ENCODE measurements at regions not wholly inside any gene's neighbourhood (a gene's known extent, or its start where the extent isn't known, plus 50 kb on each side); places are given as distances from the start of the nearest gene placed in this dataset.

DNA sequence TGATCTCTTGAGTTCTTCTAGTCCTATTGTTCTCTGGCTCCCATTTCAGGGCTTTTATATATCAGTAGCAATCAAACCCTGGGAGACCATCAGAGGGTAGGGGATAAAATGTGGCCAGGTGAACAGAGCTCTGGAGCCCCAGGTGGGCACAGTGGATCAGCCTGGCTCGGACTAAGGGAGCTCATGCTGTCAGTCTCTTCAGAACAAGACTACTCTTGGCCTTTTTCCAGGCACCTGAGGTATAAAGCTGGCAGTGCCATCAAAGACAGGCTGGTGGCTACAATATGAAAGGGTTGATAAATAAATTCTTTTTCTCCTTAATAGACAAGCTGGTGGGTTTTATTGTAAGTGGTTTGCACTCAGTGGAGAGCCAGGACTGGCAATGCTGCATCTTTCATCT is 160.0 kb upstream of the CCL2 start:
- intact Hi-C loops (cut with DNase I): loop anchor here in 1 of 10 donors (10.0 kb wide), 1 partner anchor 60 kb away; no protein-coding TSS in a partner anchor
- H3K9me3 ChIP-seq: no peaks in the 10 kb centered on the region
- H3K27me3 ChIP-seq: peaks cover 0 to 23% (median 3%) of the 10 kb centered on the region in 9 donors
- H3K36me3 ChIP-seq: no peaks in the 10 kb centered on the region
- H3K4me1 ChIP-seq: no peaks in the 10 kb centered on the region
- DNase-seq (no peak), ATAC-seq (no peak)
- no peak for TF ChIP-seq CTCF (IDR thresholded peaks at IDR 0.05)
- TF ChIP-seq POLR2A (IDR thresholded peaks at IDR 0.05): no peak
- WGBS, 4 donors: 38 to 50% (median 41%) methylated on average over 1 of the region's 1 CpG
- H3K4me3 ChIP-seq: no peak overlapping the region
- H3K27ac ChIP-seq: no peak overlapping the region

GRCh38 chr17:34098699-34099098 is 156.4 kb upstream of the CCL2 start:
- 71 to 74% (median 73%) methylated on average over 5 of the region's 5 CpGs for WGBS, 4 donors
- no peak for DNase-seq
- Histone ChIP-seq H3K4me3 (no peak overlapping the region), H3K27ac (no peak overlapping the region), H3K36me3 (no peaks in the 10 kb centered on the region), H3K9me3 (no peaks in the 10 kb centered on the region), H3K4me1 (no peaks in the 10 kb centered on the region), H3K27me3 (peaks cover 0 to 18% (median 4%) of the 10 kb centered on the region in 9 donors)
- TF ChIP-seq CTCF (IDR thresholded peaks at IDR 0.05) (no peak), POLR2A (IDR thresholded peaks at IDR 0.05) (no peak)
- ATAC-seq: no peak
- intact Hi-C loops (cut with DNase I): loop anchor here in 1 of 10 donors (10.0 kb wide), 1 partner anchor 56 kb away; no protein-coding TSS in a partner anchor

DNA sequence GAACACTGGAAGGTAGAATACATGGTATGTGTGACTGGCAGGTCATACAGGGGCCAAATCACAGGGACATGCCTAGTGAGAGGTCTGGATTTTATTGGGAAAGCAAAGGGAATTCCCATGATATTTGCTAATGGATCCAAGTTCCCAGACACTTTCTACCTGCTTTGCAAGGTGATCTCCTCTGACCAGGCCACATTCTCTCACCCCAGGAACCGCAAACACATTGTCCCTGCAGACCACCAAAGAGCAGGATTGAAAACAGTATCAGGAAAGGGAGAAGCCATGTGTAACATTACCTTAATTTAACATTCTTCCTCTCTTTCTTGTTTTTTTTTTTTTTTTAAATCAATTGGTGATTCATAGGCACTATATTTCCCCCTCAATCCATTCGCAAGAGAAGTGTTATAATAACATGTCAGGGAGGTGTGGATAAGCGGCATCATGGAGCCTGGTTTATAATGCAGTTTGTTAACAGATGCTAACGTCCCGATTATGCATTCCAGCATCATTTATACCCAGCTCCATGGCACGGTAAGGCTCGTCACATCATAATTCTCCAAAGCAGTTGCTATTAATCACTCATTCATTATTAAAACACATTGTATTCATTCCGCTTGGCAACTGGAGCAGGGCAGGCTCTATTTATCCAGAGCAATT is 155.1 kb upstream of the CCL2 start:
- TF ChIP-seq CTCF (IDR thresholded peaks at IDR 0.05) (no peak), POLR2A (IDR thresholded peaks at IDR 0.05) (no peak)
- intact Hi-C loops (cut with DNase I): loop anchor here in 2 of 10 donors (10.0 kb wide), 2 partner anchors 55 to 65 kb away; no protein-coding TSS in a partner anchor
- no peak for DNase-seq
- Histone ChIP-seq H3K4me1 (no peaks in the 10 kb centered on the region), H3K9me3 (no peaks in the 10 kb centered on the region), H3K4me3 (no peak overlapping the region), H3K36me3 (no peaks in the 10 kb centered on the region), H3K27ac (no peak overlapping the region), H3K27me3 (peaks cover 0 to 9% (median 0%) of the 10 kb centered on the region in 9 donors)
- 77 to 83% (median 78%) methylated on average over 8 of the region's 8 CpGs for WGBS, 4 donors
- ATAC-seq: no peak

GRCh38 chr17:34107019-34107418 is 148.1 kb upstream of the CCL2 start:
- intact Hi-C loops (cut with DNase I): loop anchor here in 1 of 10 donors (10.0 kb wide), 1 partner anchor 58 kb away; no protein-coding TSS in a partner anchor
- no peak for ATAC-seq
- 84 to 90% (median 87%) methylated on average over 2 of the region's 2 CpGs for WGBS, 4 donors
- Histone ChIP-seq H3K27me3 (peaks cover 0 to 35% (median 8%) of the 10 kb centered on the region in 9 donors), H3K36me3 (no peaks in the 10 kb centered on the region), H3K4me1 (no peaks in the 10 kb centered on the region), H3K9me3 (no peaks in the 10 kb centered on the region), H3K4me3 (no peak overlapping the region), H3K27ac (no peak overlapping the region)
- DNase-seq: no peak
- no peak for TF ChIP-seq POLR2A (IDR thresholded peaks at IDR 0.05)
- TF ChIP-seq CTCF (IDR thresholded peaks at IDR 0.05): no peak

All from heart left ventricle (tissue), 16 donors.